NB4 (cell line): ENCODE measurements at regions not wholly inside any gene's neighbourhood (a gene's known extent, or its start where the extent isn't known, plus 50 kb on each side); places are given as distances from the start of the nearest gene placed in this dataset.
A peak's percentile ranks its signal among the peaks of the same experiment; 100 is the strongest.

Experiments used
- DNase-seq: peaks from one replicate; pipeline ENCODE4 v3.0.0; 2010; ENCODE audit warnings: low read depth
- H3K4me3 ChIP-seq: one replicate; pipeline ENCODE4 v1.5.1; 2011; ENCODE audit warnings: mild to moderate bottlenecking, low read depth, low read length, moderate library complexity
- MYC ChIP-seq: IDR thresholded peaks from 2 replicates; pipeline ENCODE4 v1.6.1; 2011; ENCODE audit warnings: low read depth, low read length
- POLR2A ChIP-seq: IDR thresholded peaks from 2 replicates; pipeline ENCODE4 v1.6.1; 2011; ENCODE audit warnings: mild to moderate bottlenecking; ENCODE audit not compliant: insufficient read length; ENCODE audit errors: extremely low read depth
- TF ChIP-seq, protein P1 (sequence below): IDR thresholded peaks from one replicate; pipeline ENCODE4 v1.5.1; 2012; ENCODE audit warnings: low read depth, low read length
- TF ChIP-seq, protein P2 (sequence below): IDR thresholded peaks from 2 replicates; pipeline ENCODE4 v1.6.1; 2011; ENCODE audit warnings: low read depth, low read length

DNA sequence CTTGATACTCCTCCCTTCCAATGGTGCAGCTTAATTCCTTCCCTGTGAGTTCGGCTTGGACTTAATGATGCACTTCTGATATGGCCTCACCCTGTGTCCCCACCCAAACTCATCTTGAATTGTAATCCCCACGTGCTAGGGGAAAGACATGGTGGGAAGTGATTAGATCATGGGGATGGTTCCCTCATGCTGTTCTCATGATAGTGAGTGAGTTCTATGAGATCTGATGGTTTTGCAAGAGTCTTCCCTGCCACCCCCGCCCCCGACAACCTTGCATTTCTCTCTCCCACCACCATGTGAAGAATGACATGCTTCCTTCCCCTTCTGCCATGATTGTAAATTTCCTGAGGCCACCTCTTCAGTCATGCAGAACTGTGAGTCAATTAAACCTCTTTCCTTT is 50.3 kb upstream of the HLA-G start:
- no peak for TF ChIP-seq MYC
- TF ChIP-seq, protein P1, sequence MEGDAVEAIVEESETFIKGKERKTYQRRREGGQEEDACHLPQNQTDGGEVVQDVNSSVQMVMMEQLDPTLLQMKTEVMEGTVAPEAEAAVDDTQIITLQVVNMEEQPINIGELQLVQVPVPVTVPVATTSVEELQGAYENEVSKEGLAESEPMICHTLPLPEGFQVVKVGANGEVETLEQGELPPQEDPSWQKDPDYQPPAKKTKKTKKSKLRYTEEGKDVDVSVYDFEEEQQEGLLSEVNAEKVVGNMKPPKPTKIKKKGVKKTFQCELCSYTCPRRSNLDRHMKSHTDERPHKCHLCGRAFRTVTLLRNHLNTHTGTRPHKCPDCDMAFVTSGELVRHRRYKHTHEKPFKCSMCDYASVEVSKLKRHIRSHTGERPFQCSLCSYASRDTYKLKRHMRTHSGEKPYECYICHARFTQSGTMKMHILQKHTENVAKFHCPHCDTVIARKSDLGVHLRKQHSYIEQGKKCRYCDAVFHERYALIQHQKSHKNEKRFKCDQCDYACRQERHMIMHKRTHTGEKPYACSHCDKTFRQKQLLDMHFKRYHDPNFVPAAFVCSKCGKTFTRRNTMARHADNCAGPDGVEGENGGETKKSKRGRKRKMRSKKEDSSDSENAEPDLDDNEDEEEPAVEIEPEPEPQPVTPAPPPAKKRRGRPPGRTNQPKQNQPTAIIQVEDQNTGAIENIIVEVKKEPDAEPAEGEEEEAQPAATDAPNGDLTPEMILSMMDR, result no peak
- TF ChIP-seq, protein P2, sequence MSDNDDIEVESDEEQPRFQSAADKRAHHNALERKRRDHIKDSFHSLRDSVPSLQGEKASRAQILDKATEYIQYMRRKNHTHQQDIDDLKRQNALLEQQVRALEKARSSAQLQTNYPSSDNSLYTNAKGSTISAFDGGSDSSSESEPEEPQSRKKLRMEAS, result no peak
- TF ChIP-seq POLR2A, result no peak
- DNase-seq, result peak; percentile 13
- no peak overlapping the region for H3K4me3 ChIP-seq
